Dendritic cell treated with granulocyte-macrophage colony-stimulating factor and Interleukin-4, amounts not matched to agents 40 ng/mL and 50 ng/mL, for 4 days (primary cell): ENCODE measurements at regions not wholly inside any gene's neighbourhood (a gene's known extent, or its start where the extent isn't known, plus 50 kb on each side); places are given as distances from the start of the nearest gene placed in this dataset.
"Not testable (repeated sequence)": the region's sequence is repeated elsewhere in the genome, so short reads cannot be mapped to it uniquely, and the experiment has no call there.

Experiments used
- H3K27ac Mint-ChIP-seq: one replicate; pipeline ENCODE4 v1.8.0; 2022; ENCODE audit warnings: mild to moderate bottlenecking, mixed read lengths
- H3K27me3 Mint-ChIP-seq: one replicate; pipeline ENCODE4 v1.8.0; 2022; ENCODE audit warnings: mild to moderate bottlenecking, mixed read lengths
- H3K36me3 Mint-ChIP-seq: one replicate; pipeline ENCODE4 v1.8.0; 2022; ENCODE audit warnings: low read depth, mixed read lengths
- H3K4me1 Mint-ChIP-seq: one replicate; pipeline ENCODE4 v1.8.0; 2022; ENCODE audit warnings: low read depth, mixed read lengths
- H3K4me3 Mint-ChIP-seq: one replicate; pipeline ENCODE4 v1.8.0; 2022; ENCODE audit warnings: mild to moderate bottlenecking, moderate library complexity, mixed read lengths
- H3K9me3 Mint-ChIP-seq: one replicate; pipeline ENCODE4 v1.8.0; 2022; ENCODE audit warnings: mixed read lengths
- intact Hi-C: fragments of 100-400 bp; cut with micrococcal nuclease; formaldehyde crosslinking; loops from one replicate; pipeline ENCODE4 v1.15.0; 2022

DNA sequence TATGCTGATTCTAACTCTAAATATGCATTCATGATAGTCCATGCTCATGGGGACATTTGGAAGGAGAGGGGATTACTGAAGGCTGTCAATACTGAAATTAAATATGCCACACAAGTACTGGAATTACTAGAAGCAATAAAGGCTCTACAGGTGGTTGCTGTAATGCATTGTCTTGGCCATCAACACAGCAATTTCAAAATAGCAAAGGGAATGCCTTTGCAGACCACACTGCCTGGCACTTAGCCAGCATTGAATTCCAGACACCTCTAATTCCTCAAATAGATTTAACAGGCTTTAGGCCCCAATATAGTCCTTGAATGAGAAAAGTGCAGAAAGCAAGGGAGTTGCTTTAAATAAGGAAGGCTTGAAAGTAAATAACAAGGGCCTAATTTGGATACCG lies 115.8 kb upstream of the PLCL2 start:
- Mint-ChIP-seq H3K4me1 (peaks cover 16% of the 10 kb centered on the region), H3K27ac (no peak overlapping the region), H3K27me3 (no peaks in the 10 kb centered on the region), H3K9me3 (no peaks in the 10 kb centered on the region), H3K4me3 (no peak overlapping the region), H3K36me3 (no peaks in the 10 kb centered on the region)
- intact Hi-C loops, result no loop called here

DNA sequence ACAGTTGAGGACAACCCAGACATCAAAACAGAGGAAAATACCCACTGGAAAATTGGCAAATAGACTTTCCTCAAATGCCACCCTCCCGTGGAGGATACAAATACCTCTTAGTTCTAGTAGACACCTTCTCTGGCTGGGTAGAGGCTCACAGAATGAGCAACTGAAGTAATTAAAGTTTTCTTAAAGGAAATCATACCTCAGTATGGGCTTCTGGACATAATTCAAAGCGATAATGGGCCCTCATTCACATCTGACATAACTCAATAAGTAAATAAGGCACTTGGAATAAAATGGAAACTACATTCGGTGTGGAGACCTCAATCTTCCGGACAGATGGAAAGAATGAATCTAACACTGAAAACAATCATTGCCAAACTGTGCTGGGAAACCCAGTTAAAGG lies 115.2 kb upstream of the PLCL2 start:
- H3K27ac Mint-ChIP-seq, result no peak overlapping the region
- peaks cover 18% of the 10 kb centered on the region for H3K4me1 Mint-ChIP-seq
- H3K27me3 Mint-ChIP-seq, result no peaks in the 10 kb centered on the region
- no peaks in the 10 kb centered on the region for H3K9me3 Mint-ChIP-seq
- H3K36me3 Mint-ChIP-seq, result no peaks in the 10 kb centered on the region
- no peak overlapping the region for H3K4me3 Mint-ChIP-seq
- intact Hi-C loops, result no loop called here

DNA sequence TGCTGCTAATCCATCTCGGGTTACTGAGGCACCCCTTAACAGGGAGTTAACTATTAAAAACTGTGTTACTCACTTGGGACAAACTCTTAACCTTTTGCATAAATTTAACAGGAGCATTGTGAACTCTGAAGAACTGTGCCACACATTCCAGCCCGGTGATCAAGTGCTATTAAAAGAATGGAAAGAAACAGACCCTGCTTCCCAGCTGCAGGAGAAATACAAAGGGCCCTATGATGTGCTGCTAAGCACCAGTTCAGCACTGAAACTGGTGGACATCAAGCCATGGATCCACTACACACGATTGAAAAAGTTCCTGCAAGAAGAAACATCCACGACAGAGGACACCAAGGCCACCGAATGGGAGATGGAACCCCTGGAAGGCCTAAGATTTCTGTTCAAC lies 114.7 kb upstream of the PLCL2 start:
- intact Hi-C loops, result no loop called here
- Mint-ChIP-seq H3K36me3 (no peaks in the 10 kb centered on the region), H3K4me3 (no peak overlapping the region), H3K9me3 (no peaks in the 10 kb centered on the region), H3K4me1 (peaks cover 21% of the 10 kb centered on the region), H3K27me3 (no peaks in the 10 kb centered on the region), H3K27ac (no peak overlapping the region)

DNA sequence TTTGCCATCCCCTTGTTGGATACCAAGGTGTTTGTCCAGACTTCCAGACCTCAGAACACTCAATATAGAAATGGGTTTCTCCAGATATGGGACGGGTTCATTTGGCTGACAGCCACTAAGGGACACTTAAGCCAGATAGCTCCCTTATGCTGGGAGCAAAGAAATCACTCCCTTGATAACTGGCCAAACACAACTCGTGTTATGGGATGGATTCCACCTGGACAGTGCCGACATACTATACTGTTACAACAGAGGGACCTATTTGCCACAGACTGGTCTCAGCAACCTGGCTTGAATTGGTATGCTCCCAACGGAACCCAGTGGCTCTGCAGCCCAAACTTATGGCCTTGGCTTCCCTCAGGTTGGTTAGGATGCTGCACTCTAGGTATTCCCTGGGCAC lies 114.0 kb upstream of the PLCL2 start:
- intact Hi-C loops, result no loop called here
- Mint-ChIP-seq H3K4me1 (peaks cover 21% of the 10 kb centered on the region), H3K9me3 (no peaks in the 10 kb centered on the region), H3K4me3 (no peak overlapping the region), H3K36me3 (no peaks in the 10 kb centered on the region), H3K27ac (no peak overlapping the region), H3K27me3 (no peaks in the 10 kb centered on the region)

DNA sequence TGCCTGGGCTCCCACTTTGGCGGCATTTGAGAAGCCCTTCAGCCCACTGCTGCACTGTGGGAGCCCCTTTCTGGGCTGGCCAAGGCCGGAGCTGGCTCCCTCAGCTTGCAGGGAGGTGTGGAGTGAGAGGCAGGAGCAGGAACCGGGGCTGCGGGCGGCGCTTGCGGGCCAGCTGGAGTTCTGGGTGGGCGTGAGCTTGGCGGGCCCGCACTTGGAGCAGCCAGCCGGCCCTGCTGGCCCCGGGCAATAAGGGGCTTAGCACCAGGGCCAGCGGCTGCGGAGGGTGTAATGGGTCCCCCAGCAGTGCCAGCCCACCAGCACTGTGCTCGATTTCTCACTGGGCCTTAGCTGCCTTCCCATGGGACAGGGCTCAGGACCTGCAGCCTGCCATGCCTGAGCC lies 111.2 kb upstream of the PLCL2 start:
- H3K9me3 Mint-ChIP-seq, H3K27me3 Mint-ChIP-seq, intact Hi-C loops, H3K36me3 Mint-ChIP-seq, H3K27ac Mint-ChIP-seq, H3K4me1 Mint-ChIP-seq, H3K4me3 Mint-ChIP-seq: not testable (repeated sequence)

DNA sequence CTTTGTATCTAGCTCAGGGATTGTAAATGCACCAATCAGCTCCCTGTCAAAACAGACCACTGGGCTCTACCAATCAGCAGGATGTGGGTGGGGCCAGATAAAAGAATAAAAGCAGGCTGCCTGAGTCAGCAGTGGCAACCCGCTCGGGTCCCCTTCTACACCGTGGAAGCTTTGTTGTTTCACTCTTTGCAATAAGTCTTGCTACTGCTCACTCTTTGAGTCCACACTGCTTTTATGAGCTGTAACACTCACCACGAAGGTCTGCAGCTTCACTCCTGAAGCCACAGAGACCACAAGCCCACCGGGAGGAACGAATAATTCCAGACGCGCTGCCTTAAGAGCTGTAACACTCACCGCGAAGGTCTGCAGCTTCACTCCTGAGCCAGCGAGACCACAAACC lies 110.2 kb upstream of the PLCL2 start:
- intact Hi-C loops, H3K9me3 Mint-ChIP-seq, H3K27ac Mint-ChIP-seq, H3K36me3 Mint-ChIP-seq, H3K4me1 Mint-ChIP-seq, H3K27me3 Mint-ChIP-seq, H3K4me3 Mint-ChIP-seq: not testable (repeated sequence)

DNA sequence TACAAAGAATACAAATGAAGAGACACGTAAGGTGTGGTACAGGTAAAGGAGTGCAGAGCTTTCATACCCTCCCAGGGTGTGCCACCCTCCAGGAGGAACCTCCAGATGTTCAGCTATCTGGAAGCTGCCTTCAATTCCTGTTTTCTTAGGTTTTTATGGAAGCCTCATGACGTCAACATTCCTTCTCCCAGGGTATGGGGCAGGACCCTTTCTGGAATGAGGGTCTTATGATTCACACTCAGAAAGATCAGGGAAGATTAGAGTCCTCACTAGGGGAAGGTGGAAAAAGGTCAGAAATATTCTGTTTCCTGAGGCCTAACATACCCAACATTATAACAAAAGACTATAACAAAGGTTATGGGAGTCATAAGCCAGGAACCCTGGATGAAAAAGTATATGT lies 99.8 kb upstream of the PLCL2 start:
- Mint-ChIP-seq H3K27me3 (no peaks in the 10 kb centered on the region), H3K27ac (no peak overlapping the region), H3K9me3 (no peaks in the 10 kb centered on the region), H3K4me1 (peaks cover 25% of the 10 kb centered on the region), H3K4me3 (no peak overlapping the region), H3K36me3 (no peaks in the 10 kb centered on the region)
- intact Hi-C loops, result no loop called here

DNA sequence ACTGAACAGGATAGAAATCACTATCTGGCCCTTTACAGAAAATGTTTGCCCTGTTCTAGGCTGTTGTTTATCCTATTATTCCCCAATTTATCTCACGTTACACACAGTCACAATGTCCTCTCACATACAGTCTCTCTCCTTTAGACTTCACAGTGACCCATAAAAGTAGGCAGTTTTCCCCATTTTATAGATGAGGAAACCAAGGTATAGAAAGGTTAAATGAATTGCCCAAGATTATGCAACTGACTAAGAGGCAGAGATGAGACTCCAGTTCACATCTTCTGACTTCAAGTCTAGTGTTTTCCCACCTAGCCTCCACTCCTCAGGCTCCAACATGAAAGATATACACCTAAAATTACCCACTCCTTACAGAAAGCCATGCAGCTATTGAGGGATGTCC lies 99.3 kb upstream of the PLCL2 start:
- H3K4me3 Mint-ChIP-seq, result no peak overlapping the region
- H3K27me3 Mint-ChIP-seq, result no peaks in the 10 kb centered on the region
- intact Hi-C loops, result no loop called here
- H3K9me3 Mint-ChIP-seq, result no peaks in the 10 kb centered on the region
- peaks cover 27% of the 10 kb centered on the region for H3K4me1 Mint-ChIP-seq
- no peaks in the 10 kb centered on the region for H3K36me3 Mint-ChIP-seq
- no peak overlapping the region for H3K27ac Mint-ChIP-seq

DNA sequence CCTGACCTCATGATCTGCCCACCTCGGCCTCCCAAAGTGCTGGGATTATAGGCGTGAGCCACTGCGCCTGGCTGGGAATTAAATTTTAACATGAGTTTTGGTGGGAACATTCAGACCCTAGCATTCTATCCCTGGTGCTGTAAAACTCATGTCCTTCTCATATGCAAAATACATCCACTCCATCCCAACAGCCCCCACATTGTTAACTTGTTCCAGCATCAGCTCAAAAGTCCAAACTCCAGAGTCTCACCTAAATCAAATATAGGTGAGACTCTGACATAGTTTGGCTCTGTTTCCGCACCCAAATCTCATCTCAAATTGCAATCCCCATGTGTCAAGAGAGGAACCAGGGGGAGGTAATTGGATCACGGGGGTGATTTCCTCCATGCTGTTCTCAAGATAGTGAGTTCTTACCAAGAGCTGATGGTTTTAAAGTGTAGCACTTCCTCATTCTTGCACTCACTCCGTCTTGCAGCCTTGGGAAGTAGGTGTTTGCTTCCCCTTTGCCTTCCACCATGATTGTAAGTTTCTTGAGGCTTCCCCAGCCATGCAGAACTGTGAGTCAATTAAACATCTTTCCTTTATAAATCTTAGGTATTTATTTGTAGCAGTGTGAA lies 96.2 kb upstream of the PLCL2 start:
- Mint-ChIP-seq H3K4me3 (no peak overlapping the region), H3K9me3 (no peaks in the 10 kb centered on the region), H3K27ac (no peak overlapping the region), H3K36me3 (no peaks in the 10 kb centered on the region), H3K27me3 (no peaks in the 10 kb centered on the region), H3K4me1 (peaks cover 46% of the 10 kb centered on the region)
- intact Hi-C loops, result no loop called here

DNA sequence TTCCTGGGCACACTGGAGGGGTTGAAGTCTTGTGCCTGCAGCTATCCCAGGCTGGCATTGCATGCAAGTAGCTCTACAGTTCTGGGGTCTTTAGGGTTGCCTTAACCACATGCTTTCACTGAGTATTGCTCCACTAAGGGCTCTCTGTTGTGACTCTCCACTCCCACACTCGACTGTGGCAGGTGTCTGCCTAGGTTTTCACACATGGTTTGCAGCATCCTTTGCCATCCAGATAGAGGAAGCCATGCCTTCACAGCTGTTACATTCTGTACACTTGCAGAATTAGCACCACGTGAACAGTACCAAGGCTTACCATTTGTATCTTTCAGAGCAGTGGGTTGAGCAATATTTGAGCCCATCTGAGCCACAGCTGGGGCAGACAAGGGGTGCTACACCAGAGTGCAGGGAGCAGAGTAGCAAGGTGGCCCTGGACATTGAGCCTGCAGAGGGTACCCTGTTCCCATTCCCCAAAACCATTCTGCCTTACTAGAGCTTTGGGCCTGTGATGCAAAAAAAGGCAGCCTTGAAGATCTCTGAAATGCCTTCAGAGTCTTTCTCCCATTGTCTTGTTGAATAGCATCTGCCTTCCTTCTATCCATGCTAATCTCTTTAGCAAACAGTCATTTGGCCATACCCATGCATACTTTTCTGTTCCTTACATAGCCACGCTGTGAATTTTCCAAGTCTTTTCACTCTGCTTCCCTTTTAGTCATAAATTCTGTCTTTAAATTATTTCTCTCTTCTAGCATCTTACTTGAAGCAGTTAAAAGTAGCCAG lies 95.2 kb upstream of the PLCL2 start:
- Mint-ChIP-seq H3K4me1 (peaks cover 50% of the 10 kb centered on the region), H3K4me3 (no peak overlapping the region), H3K9me3 (no peaks in the 10 kb centered on the region), H3K27me3 (no peaks in the 10 kb centered on the region), H3K27ac (no peak overlapping the region), H3K36me3 (no peaks in the 10 kb centered on the region)
- intact Hi-C loops, result no loop called here

DNA sequence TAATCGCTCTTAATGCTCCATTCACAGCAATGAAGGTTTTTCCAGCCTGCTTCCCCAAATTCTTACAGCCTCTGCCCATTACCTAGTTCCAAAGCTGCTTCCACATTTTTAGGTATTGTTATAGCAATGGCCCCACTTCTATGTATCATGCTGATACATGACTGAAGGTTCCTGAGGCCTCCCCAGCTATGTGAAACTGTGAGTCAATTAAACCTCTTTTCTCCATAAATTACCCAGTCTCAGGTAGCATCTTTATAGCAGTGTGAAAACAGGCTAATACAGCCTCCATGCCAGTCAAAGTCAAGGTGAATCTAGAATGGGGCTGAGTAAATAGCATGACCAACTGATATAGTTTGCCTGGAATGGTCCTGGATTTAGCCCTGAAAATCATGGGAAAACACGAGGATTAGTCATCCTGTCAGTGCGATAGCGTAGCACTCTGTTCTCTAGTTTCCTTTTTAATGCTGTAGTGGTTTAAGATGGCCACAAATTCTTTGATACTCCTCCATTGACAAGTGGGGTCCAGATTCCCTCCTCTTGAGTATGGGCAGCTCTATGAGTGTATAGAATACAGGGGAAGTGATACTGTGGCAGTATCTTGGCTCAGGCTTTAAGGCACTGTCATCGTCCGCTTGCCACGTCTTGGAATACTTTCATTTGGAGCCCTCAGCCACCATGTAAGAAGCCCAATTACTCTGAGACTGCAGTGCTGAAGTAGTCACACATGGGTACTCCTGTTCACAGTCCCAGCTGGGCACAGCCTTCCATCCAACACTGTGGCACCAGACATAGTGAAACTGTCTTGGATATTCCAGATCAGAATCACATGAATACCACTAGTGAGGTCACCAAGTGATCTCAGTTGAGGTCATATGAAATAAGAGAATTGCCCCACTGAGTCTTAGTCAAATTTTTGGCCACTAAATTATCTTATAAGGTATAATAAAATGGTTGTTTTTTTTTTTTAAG lies 94.0 kb upstream of the PLCL2 start:
- intact Hi-C loops, result no loop called here
- Mint-ChIP-seq H3K27me3 (no peaks in the 10 kb centered on the region), H3K4me1 (peaks cover 54% of the 10 kb centered on the region), H3K36me3 (no peaks in the 10 kb centered on the region), H3K27ac (no peak overlapping the region), H3K9me3 (no peaks in the 10 kb centered on the region), H3K4me3 (no peak overlapping the region)

DNA sequence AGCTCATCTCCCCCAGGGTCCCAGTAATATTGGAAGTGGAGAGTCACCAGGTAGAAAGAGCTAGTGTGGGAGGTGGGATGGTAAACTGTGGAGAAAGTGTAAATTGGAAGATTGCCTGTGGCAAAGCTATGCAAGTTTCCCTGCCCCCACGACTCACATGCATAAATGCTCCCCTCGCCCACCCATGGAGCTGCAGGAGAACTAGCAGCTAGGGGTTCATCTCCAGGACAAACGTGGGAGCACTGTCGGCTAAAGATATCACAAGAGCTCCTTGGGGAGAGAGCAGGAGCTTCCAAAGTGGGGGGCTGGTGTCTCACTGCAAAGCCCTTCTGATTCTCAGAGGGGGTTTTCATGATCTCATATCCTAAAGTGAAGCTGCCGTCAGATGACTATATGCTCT lies 91.4 kb upstream of the PLCL2 start:
- Mint-ChIP-seq H3K4me1 (peaks cover 73% of the 10 kb centered on the region), H3K36me3 (no peaks in the 10 kb centered on the region), H3K4me3 (no peak overlapping the region), H3K9me3 (no peaks in the 10 kb centered on the region), H3K27me3 (no peaks in the 10 kb centered on the region), H3K27ac (peak overlapping the region; percentile 37)
- intact Hi-C loops, result no loop called here

DNA sequence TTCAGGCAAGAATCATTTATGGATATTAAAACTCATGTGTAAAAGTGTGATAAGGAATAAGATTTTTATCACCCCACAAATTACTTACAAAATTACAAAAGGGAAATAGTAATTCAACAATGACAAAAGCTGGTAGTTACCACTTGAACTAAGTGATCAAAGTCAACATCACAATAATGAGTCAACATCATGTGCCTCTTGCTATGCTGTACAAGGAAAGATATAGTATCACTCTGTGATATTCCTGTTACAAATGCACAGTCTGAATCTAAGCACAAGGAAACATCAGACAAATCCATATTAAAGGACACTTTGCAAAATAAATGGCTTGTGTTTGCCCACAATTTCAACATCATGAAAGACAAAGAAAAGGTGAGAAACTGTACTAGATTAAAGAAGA lies 90.5 kb upstream of the PLCL2 start:
- intact Hi-C loops, result no loop called here
- H3K27ac Mint-ChIP-seq, result peak overlapping the region; percentile 37
- H3K9me3 Mint-ChIP-seq, result no peaks in the 10 kb centered on the region
- H3K4me3 Mint-ChIP-seq, result no peak overlapping the region
- peaks cover 71% of the 10 kb centered on the region for H3K4me1 Mint-ChIP-seq
- H3K27me3 Mint-ChIP-seq, result no peaks in the 10 kb centered on the region
- H3K36me3 Mint-ChIP-seq, result no peaks in the 10 kb centered on the region

DNA sequence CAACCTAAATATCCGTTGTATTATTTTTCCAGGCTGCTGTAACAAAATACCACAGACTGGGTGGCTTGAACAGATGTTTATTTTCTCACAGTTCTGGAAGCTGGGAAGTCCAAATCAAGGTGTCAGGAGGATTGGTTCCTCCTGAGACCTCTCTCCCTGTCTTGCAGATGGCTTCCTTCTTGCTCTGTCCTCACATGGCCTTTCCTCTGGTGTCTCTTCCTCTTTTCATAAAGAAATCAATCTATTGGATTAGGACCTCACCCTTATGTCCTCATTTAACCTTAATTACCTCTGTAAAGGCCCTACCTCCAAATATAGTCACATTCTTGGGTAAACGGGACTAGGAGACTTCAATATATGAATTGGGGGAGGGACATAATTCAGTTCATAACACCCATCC lies 89.2 kb upstream of the PLCL2 start:
- no peaks in the 10 kb centered on the region for H3K27me3 Mint-ChIP-seq
- H3K9me3 Mint-ChIP-seq, result no peaks in the 10 kb centered on the region
- H3K4me1 Mint-ChIP-seq, result peaks cover 71% of the 10 kb centered on the region
- H3K4me3 Mint-ChIP-seq, result no peak overlapping the region
- intact Hi-C loops, result no loop called here
- H3K36me3 Mint-ChIP-seq, result no peaks in the 10 kb centered on the region
- H3K27ac Mint-ChIP-seq, result no peak overlapping the region
